Ishikawa (cell line): ENCODE measurements at regions not wholly inside any gene's neighbourhood (a gene's known extent, or its start where the extent isn't known, plus 50 kb on each side); places are given as distances from the start of the nearest gene placed in this dataset.

Experiments
- CEBPB ChIP-seq: IDR thresholded peaks from 2 replicates; pipeline ENCODE4 v1.6.1; 2012
- EP300 ChIP-seq: IDR thresholded peaks from 2 replicates; pipeline ENCODE4 v1.6.1; 2012; ENCODE audit warnings: borderline replicate concordance
- MAX ChIP-seq: IDR thresholded peaks from 2 replicates; pipeline ENCODE4 v1.6.1; 2012
- RAD21 ChIP-seq: IDR thresholded peaks from 2 replicates; pipeline ENCODE4 v1.6.1; 2012; ENCODE audit warnings: low read depth
- REST ChIP-seq: IDR thresholded peaks from 2 replicates; pipeline ENCODE4 v1.6.1; 2012; ENCODE audit warnings: low read depth, mild to moderate bottlenecking
- TAF1 ChIP-seq: IDR thresholded peaks from 2 replicates; pipeline ENCODE4 v1.6.1; 2012; ENCODE audit warnings: low read depth, mild to moderate bottlenecking
- TCF12 ChIP-seq: IDR thresholded peaks from 2 replicates; pipeline ENCODE4 v1.6.1; 2012; ENCODE audit warnings: low read depth
- TEAD4 ChIP-seq: IDR thresholded peaks from 2 replicates; pipeline ENCODE4 v1.6.1; 2012
- USF1 ChIP-seq: IDR thresholded peaks from 2 replicates; pipeline ENCODE4 v1.6.1; 2012
- YY1 ChIP-seq: IDR thresholded peaks from 2 replicates; pipeline ENCODE4 v1.6.1; 2012; ENCODE audit warnings: low read depth

- no peak for TF ChIP-seq TAF1
- TF ChIP-seq REST, result no peak
- no peak for TF ChIP-seq MAX
- no peak for TF ChIP-seq EP300
- TF ChIP-seq YY1, result no peak
- TF ChIP-seq TEAD4, result no peak
- TF ChIP-seq RAD21, result no peak
- TF ChIP-seq CEBPB, result no peak
- TF ChIP-seq TCF12, result no peak
- TF ChIP-seq USF1, result no peak
These were observed 119.7 kb upstream of the THRB start for GRCh38 chr3:24614359-24614758.
